ENCODE measurements at regions not wholly inside any gene's neighbourhood (a gene's known extent, or its start where the extent isn't known, plus 50 kb on each side); places are given as distances from the start of the nearest gene placed in this dataset.

DNA sequence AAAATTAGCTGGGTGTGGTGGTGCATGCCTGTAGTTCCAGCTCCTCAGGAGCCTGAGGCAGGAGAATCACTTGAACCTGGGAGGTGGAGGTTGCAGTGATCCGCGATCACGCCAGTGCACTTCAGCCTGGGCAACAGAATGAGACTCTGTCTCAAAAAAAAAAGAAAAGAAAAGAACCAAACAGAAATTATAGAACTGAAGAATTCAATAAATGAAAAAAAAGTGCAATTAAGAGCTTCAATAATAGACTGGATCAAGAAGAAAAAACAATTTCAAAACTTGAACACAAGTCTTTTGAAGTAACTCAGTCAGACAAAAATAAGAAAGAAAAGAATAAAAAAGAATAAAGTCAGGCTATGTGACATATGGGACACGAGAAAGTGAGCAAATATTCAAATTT lies 175.8 kb upstream of the ZSWIM2 start:
- TF ChIP-seq, protein P1, sequence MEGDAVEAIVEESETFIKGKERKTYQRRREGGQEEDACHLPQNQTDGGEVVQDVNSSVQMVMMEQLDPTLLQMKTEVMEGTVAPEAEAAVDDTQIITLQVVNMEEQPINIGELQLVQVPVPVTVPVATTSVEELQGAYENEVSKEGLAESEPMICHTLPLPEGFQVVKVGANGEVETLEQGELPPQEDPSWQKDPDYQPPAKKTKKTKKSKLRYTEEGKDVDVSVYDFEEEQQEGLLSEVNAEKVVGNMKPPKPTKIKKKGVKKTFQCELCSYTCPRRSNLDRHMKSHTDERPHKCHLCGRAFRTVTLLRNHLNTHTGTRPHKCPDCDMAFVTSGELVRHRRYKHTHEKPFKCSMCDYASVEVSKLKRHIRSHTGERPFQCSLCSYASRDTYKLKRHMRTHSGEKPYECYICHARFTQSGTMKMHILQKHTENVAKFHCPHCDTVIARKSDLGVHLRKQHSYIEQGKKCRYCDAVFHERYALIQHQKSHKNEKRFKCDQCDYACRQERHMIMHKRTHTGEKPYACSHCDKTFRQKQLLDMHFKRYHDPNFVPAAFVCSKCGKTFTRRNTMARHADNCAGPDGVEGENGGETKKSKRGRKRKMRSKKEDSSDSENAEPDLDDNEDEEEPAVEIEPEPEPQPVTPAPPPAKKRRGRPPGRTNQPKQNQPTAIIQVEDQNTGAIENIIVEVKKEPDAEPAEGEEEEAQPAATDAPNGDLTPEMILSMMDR (IDR thresholded peaks at IDR 0.05): no peak
- no peak for TF ChIP-seq ZFX (IDR thresholded peaks at IDR 0.05; ENCODE audit: borderline replicate concordance)
